Endothelial cell (in vitro differentiated cells): ENCODE measurements at regions not wholly inside any gene's neighbourhood (a gene's known extent, or its start where the extent isn't known, plus 50 kb on each side); places are given as distances from the start of the nearest gene placed in this dataset.

Experiments used
- DNase-seq: peaks from one replicate; pipeline ENCODE4 v3.0.0; 2021; ENCODE audit warnings: low spot score
- H3K27ac Mint-ChIP-seq: one replicate; pipeline ENCODE4 v1.8.0; 2021; ENCODE audit warnings: mixed read lengths, inconsistent platforms; ENCODE audit not compliant: unreplicated experiment
- H3K27me3 Mint-ChIP-seq: one replicate; pipeline ENCODE4 v1.8.0; 2021; ENCODE audit warnings: mild to moderate bottlenecking, moderate library complexity, mixed read lengths, inconsistent platforms; ENCODE audit not compliant: unreplicated experiment
- H3K36me3 Mint-ChIP-seq: one replicate; pipeline ENCODE4 v1.8.0; 2021; ENCODE audit warnings: mild to moderate bottlenecking, low read depth, mixed read lengths, inconsistent platforms; ENCODE audit not compliant: unreplicated experiment
- H3K4me1 Mint-ChIP-seq: one replicate; pipeline ENCODE4 v1.8.0; 2021; ENCODE audit warnings: mild to moderate bottlenecking, mixed read lengths, inconsistent platforms; ENCODE audit not compliant: unreplicated experiment
- H3K4me3 Mint-ChIP-seq: one replicate; pipeline ENCODE4 v1.8.0; 2021; ENCODE audit warnings: mild to moderate bottlenecking, mixed read lengths, inconsistent platforms; ENCODE audit not compliant: unreplicated experiment
- H3K9me3 Mint-ChIP-seq: one replicate; pipeline ENCODE4 v1.8.0; 2021; ENCODE audit warnings: mixed read lengths, inconsistent platforms; ENCODE audit not compliant: unreplicated experiment
- CTCF ChIP-seq: fragments of 200-600 bp; sonication (generic); IDR thresholded peaks from one replicate; pipeline ENCODE4 v1.5.0; 2021; ENCODE audit warnings: antibody characterized with exemption; ENCODE audit not compliant: unreplicated experiment

DNA sequence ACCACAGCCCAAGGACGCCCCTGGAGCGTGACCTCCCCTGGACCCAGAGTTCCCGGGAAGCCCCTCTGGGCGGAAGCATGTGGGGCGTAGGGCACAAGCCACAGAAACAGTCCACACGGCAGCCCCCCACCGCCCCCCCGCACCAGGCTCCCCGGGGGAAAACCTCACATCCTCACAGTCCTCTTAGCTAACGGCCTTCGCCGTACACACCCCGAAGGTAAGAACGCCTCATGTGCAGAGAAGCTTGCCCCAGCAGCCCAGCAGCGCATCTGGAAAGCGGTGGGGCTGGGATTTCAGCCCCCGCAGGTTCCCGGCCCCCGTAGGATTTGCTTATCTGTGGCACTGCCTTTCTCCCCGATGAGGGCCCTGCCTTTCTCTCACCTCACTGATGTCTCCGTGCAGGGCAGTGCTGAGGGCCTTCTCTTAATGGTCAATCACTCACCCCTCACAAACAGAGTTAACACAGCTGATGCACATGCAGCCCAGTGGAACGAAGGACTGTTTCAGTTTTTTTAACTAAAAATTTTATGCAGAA lies 309.2 kb downstream of the BRD1 start:
- peaks cover 2% of the 10 kb centered on the region for H3K27me3 Mint-ChIP-seq
- H3K4me3 Mint-ChIP-seq, result no peak overlapping the region
- DNase-seq, result no peak
- no peaks in the 10 kb centered on the region for H3K4me1 Mint-ChIP-seq
- H3K27ac Mint-ChIP-seq, result no peak overlapping the region
- TF ChIP-seq CTCF, result no peak
- H3K9me3 Mint-ChIP-seq, result no peaks in the 10 kb centered on the region
- no peaks in the 10 kb centered on the region for H3K36me3 Mint-ChIP-seq

- Mint-ChIP-seq H3K9me3 (no peaks in the 10 kb centered on the region), H3K36me3 (no peaks in the 10 kb centered on the region), H3K4me1 (no peaks in the 10 kb centered on the region), H3K4me3 (no peak overlapping the region), H3K27ac (no peak overlapping the region), H3K27me3 (peaks cover 2% of the 10 kb centered on the region)
- DNase-seq, result no peak
- TF ChIP-seq CTCF, result no peak
These were observed 309.9 kb downstream of the BRD1 start for GRCh38 chr22:49517667-49518185.

DNA sequence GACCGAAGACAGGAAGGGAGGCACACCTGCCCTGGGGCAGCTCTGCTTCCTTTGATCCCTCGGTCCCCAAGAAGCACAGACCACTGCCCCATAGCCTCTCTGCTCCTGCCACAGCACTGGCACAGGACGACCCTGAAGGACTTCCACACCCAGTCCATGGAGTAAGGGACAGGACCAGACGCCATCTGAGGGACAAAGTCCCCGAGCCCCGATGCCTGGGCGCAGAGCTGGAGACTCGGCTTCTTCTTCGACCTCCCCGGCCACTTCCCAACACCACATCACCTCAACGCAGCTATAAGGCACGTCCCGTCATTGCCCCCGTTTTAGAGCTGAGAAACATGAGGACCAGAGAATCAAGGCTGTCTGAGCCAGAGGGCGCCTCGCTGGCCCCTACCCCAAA lies 310.5 kb downstream of the BRD1 start:
- H3K27me3 Mint-ChIP-seq, result peaks cover 1% of the 10 kb centered on the region
- no peaks in the 10 kb centered on the region for H3K36me3 Mint-ChIP-seq
- H3K27ac Mint-ChIP-seq, result no peak overlapping the region
- H3K4me1 Mint-ChIP-seq, result no peaks in the 10 kb centered on the region
- DNase-seq, result no peak
- no peaks in the 10 kb centered on the region for H3K9me3 Mint-ChIP-seq
- TF ChIP-seq CTCF, result no peak
- H3K4me3 Mint-ChIP-seq, result no peak overlapping the region

DNA sequence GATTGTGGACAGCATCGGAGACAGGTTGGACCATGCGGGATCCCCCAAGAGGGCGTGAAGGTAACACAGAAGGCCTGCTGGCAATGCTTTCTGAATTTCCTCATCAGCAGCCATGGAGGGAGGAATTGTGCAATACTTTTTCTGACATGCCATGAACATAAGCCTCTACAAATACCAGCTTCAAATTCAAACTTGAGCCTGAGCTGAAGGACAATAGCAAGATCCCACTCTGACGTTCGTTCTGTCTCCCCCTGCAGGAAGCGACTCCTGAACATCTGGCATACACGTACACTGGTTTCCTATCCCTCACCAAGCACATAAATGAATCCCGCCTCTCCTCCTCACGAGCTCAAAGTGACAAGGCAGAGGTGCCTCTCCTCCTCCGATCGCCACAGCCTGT lies 312.2 kb downstream of the BRD1 start:
- H3K36me3 Mint-ChIP-seq, result peaks cover 4% of the 10 kb centered on the region
- H3K27ac Mint-ChIP-seq, result no peak overlapping the region
- DNase-seq, result no peak
- no peaks in the 10 kb centered on the region for H3K27me3 Mint-ChIP-seq
- peaks cover 6% of the 10 kb centered on the region for H3K9me3 Mint-ChIP-seq
- no peaks in the 10 kb centered on the region for H3K4me1 Mint-ChIP-seq
- no peak for TF ChIP-seq CTCF
- no peak overlapping the region for H3K4me3 Mint-ChIP-seq

GRCh38 chr22:49514641-49515040 lies 313.0 kb downstream of the BRD1 start:
- TF ChIP-seq CTCF, result no peak
- no peaks in the 10 kb centered on the region for H3K27me3 Mint-ChIP-seq
- no peak for DNase-seq
- no peak overlapping the region for H3K4me3 Mint-ChIP-seq
- H3K9me3 Mint-ChIP-seq, result peaks cover 6% of the 10 kb centered on the region
- H3K4me1 Mint-ChIP-seq, result no peaks in the 10 kb centered on the region
- no peak overlapping the region for H3K27ac Mint-ChIP-seq
- peaks cover 4% of the 10 kb centered on the region for H3K36me3 Mint-ChIP-seq
